ENCODE measurements at regions not wholly inside any gene's neighbourhood (a gene's known extent, or its start where the extent isn't known, plus 50 kb on each side); places are given as distances from the start of the nearest gene placed in this dataset.

- Histone ChIP-seq H3K27me3 (ENCODE audit: insufficient read depth, low read depth, low read length) (no peaks in the 10 kb centered on the region), H3K9me3 (ENCODE audit: low read length) (no peaks in the 10 kb centered on the region), H2AFZ (ENCODE audit: low read depth, low read length) (no peak overlapping the region), H3K9me2 (ENCODE audit: insufficient read depth, low read length) (no peaks in the 10 kb centered on the region), H3F3A (ENCODE audit: insufficient read depth, low read length, poor library complexity, severe bottlenecking) (no peaks in the 10 kb centered on the region), H3K79me2 (replicated peaks; ENCODE audit: insufficient read depth, low read length) (no peaks in the 10 kb centered on the region), H3K9ac (ENCODE audit: low read length) (no peak overlapping the region), H3K4me2 (ENCODE audit: low read length) (no peak overlapping the region), H3K36me3 (ENCODE audit: insufficient read depth, low read length) (no peaks in the 10 kb centered on the region), H4K20me1 (ENCODE audit: insufficient read depth) (no peaks in the 10 kb centered on the region), H3K27ac (ENCODE audit: low read length) (no peak overlapping the region), H3K4me3 (ENCODE audit: low read length) (no peak overlapping the region)
- TF ChIP-seq EZH2 (IDR thresholded peaks at IDR 0.05; ENCODE audit: borderline replicate concordance, insufficient read depth, low read length, poor library complexity, severe bottlenecking), result no peak
- no peak for TF ChIP-seq EP300 (conservative IDR thresholded peaks at IDR 0.05; ENCODE audit: poor library complexity, severe bottlenecking)
- TF ChIP-seq MXI1 (conservative IDR thresholded peaks at IDR 0.05; ENCODE audit: poor library complexity, severe bottlenecking), result no peak
- no peak for TF ChIP-seq REST (IDR thresholded peaks at IDR 0.05; ENCODE audit: borderline replicate concordance)
Measured at GRCh38 chr9:126050605-126050990, 276.0 kb upstream of the MVB12B start.

DNA sequence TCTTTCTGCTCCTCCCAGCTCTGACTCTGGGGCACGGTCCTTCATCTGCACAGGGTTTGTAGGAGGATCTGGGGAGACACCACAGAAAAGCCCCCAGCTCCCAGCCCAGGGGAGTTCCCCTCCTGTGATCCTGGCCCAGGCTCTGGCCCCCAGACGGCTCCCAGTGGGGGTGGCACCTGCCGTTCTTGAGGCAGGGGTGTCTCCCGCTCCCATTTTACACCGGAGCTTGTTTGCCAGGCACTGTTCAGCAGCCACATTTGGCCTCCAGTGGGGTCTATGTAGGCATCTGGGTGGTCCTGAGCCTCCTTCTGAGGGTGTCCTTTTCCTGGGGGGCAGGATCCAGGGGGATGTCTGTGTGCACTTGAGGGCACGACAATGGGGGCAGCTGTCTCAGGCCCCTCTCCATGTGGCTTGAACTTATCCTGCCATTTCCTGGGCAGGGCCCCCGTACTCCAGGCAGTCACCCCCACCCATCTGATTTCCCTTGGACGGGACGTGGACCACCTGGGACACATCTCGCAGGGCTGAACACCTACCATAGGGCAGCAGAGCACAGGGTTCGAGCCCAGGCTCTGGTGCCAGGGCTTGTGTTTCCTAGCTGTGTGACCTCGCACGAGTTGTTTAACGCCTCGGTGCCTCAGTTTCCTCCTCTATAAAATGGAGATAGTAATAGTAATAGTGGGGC is 275.0 kb upstream of the MVB12B start:
- Histone ChIP-seq H3K9ac (ENCODE audit: low read length) (no peak overlapping the region), H2AFZ (ENCODE audit: low read depth, low read length) (no peak overlapping the region), H3K36me3 (ENCODE audit: insufficient read depth, low read length) (no peaks in the 10 kb centered on the region), H3K4me2 (ENCODE audit: low read length) (no peak overlapping the region), H3F3A (ENCODE audit: insufficient read depth, low read length, poor library complexity, severe bottlenecking) (no peaks in the 10 kb centered on the region), H3K79me2 (replicated peaks; ENCODE audit: insufficient read depth, low read length) (no peaks in the 10 kb centered on the region), H3K4me3 (ENCODE audit: low read length) (no peak overlapping the region), H3K27ac (ENCODE audit: low read length) (no peak overlapping the region), H3K9me3 (ENCODE audit: low read length) (no peaks in the 10 kb centered on the region), H4K20me1 (ENCODE audit: insufficient read depth) (no peaks in the 10 kb centered on the region), H3K27me3 (ENCODE audit: insufficient read depth, low read depth, low read length) (no peaks in the 10 kb centered on the region), H3K9me2 (ENCODE audit: insufficient read depth, low read length) (no peaks in the 10 kb centered on the region)
- TF ChIP-seq, protein P1, sequence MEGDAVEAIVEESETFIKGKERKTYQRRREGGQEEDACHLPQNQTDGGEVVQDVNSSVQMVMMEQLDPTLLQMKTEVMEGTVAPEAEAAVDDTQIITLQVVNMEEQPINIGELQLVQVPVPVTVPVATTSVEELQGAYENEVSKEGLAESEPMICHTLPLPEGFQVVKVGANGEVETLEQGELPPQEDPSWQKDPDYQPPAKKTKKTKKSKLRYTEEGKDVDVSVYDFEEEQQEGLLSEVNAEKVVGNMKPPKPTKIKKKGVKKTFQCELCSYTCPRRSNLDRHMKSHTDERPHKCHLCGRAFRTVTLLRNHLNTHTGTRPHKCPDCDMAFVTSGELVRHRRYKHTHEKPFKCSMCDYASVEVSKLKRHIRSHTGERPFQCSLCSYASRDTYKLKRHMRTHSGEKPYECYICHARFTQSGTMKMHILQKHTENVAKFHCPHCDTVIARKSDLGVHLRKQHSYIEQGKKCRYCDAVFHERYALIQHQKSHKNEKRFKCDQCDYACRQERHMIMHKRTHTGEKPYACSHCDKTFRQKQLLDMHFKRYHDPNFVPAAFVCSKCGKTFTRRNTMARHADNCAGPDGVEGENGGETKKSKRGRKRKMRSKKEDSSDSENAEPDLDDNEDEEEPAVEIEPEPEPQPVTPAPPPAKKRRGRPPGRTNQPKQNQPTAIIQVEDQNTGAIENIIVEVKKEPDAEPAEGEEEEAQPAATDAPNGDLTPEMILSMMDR (IDR thresholded peaks at IDR 0.05; ENCODE audit: poor library complexity, severe bottlenecking), result no peak
- no peak for TF ChIP-seq MXI1 (conservative IDR thresholded peaks at IDR 0.05; ENCODE audit: poor library complexity, severe bottlenecking)
- no peak for TF ChIP-seq TAF1 (IDR thresholded peaks at IDR 0.05; ENCODE audit: low read depth)
- TF ChIP-seq EP300 (conservative IDR thresholded peaks at IDR 0.05; ENCODE audit: poor library complexity, severe bottlenecking), result no peak
- TF ChIP-seq RAD21 (conservative IDR thresholded peaks at IDR 0.05), result no peak
- no peak for TF ChIP-seq POLR2AphosphoS5 (IDR thresholded peaks at IDR 0.05)
- TF ChIP-seq SMC3 (conservative IDR thresholded peaks at IDR 0.05; ENCODE audit: poor library complexity), result no peak
- no peak for TF ChIP-seq REST (IDR thresholded peaks at IDR 0.05; ENCODE audit: borderline replicate concordance)
